Activated T-cell treated with anti-CD3 and anti-CD28 coated beads, Interleukin-2, amount 50 U/mL, for 72 hours (primary cell): ENCODE measurements at regions not wholly inside any gene's neighbourhood (a gene's known extent, or its start where the extent isn't known, plus 50 kb on each side); places are given as distances from the start of the nearest gene placed in this dataset.

Experiments used
- ATAC-seq, 2 donors: fragments of 150-1000 bp; cut with Tn5 transposase; replicated peaks in 1 of 2; 2 replicates each; pipeline ENCODE4 v1.10.0; 2021; ENCODE audit warnings: moderate library complexity in 2 of 2, mild to moderate bottlenecking in 1 of 2
- DNase-seq, 2 donors: peaks; one replicate each; pipeline ENCODE4 v3.0.0; 2021 to 2022; ENCODE audit warnings: mixed read lengths in 1 of 2
- H3K27ac Mint-ChIP-seq: one replicate; pipeline ENCODE4 v1.8.0; 2022; ENCODE audit warnings: mild to moderate bottlenecking, moderate library complexity, mixed read lengths
- H3K27me3 Mint-ChIP-seq: one replicate; pipeline ENCODE4 v1.8.0; 2022; ENCODE audit warnings: low read depth, mixed read lengths
- H3K36me3 Mint-ChIP-seq, 2 donors: one replicate each; pipeline ENCODE4 v1.8.0; 2022; ENCODE audit warnings: mixed read lengths in 2 of 2, mild to moderate bottlenecking in 1 of 2; ENCODE audit not compliant: insufficient read depth in 2 of 2
- H3K4me1 Mint-ChIP-seq: one replicate; pipeline ENCODE4 v1.8.0; 2022; ENCODE audit warnings: low read depth, mixed read lengths
- H3K4me3 Mint-ChIP-seq, 2 donors: one replicate each; pipeline ENCODE4 v1.8.0; 2022; ENCODE audit warnings: mild to moderate bottlenecking in 2 of 2, mixed read lengths in 2 of 2, moderate library complexity in 2 of 2
- H3K9me3 Mint-ChIP-seq, 2 donors: one replicate each; pipeline ENCODE4 v1.8.0; 2022; ENCODE audit warnings: mixed read lengths in 2 of 2

DNA sequence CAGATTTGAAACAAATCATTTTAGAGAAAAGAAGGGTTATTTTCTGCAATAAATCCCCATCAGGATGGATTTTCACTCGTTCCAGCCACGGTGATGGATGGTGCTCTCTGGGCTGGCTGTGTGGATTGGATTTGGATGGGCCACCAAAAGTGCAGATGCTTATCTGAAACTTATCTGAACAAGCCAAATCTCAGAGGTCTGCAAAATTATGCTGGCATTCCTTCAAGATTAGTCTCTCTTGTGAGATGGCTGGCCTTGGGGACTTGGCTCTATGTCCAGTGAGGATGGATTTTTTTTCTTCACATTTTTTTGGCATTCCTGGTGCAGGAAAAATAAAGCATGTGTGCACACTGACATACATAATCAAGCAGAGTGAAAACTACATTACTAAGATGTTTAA, 341.9 kb downstream of the GXYLT1 start:
- Mint-ChIP-seq H3K27ac (no peak overlapping the region), H3K4me1 (no peaks in the 10 kb centered on the region), H3K36me3 (no peaks in the 10 kb centered on the region), H3K4me3 (no peak overlapping the region), H3K27me3 (no peaks in the 10 kb centered on the region), H3K9me3 (no peaks in the 10 kb centered on the region)
- no peak for DNase-seq
- ATAC-seq: no peak

- H3K36me3 Mint-ChIP-seq: no peaks in the 10 kb centered on the region
- H3K27me3 Mint-ChIP-seq: peaks cover 5% of the 10 kb centered on the region
- ATAC-seq: no peak
- no peak for DNase-seq
- H3K27ac Mint-ChIP-seq: no peak overlapping the region
- H3K9me3 Mint-ChIP-seq: no peaks in the 10 kb centered on the region
- no peak overlapping the region for H3K4me3 Mint-ChIP-seq
- H3K4me1 Mint-ChIP-seq: no peaks in the 10 kb centered on the region
These were observed 343.4 kb downstream of the GXYLT1 start for GRCh38 chr12:41801261-41801660.

GRCh38 chr12:41799671-41800070, 345.0 kb downstream of the GXYLT1 start:
- Mint-ChIP-seq H3K4me1 (no peaks in the 10 kb centered on the region), H3K27ac (no peak overlapping the region), H3K27me3 (peaks cover 5% of the 10 kb centered on the region), H3K9me3 (no peaks in the 10 kb centered on the region), H3K4me3 (no peak overlapping the region), H3K36me3 (no peaks in the 10 kb centered on the region)
- DNase-seq: no peak
- no peak for ATAC-seq

DNA sequence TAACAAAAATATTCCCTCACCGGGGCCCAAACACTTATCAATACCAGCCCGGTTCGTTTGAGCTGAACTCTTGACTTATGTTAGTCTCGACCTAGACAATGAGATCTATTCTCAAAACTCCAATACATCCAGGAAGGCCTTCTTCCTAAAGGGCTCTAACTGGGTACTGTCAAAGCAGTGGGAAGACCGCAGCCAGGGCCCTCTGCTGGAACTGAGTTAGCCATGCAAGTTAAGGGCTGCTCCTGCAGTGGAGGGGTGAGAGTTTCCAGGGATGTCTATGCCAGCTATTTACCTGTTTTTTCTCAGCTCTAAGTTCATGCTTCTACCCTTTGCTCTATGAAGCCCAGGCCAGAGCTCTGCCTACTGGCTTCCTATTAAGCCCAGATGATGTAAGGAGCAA, 348.8 kb downstream of the GXYLT1 start:
- H3K4me1 Mint-ChIP-seq: no peaks in the 10 kb centered on the region
- H3K27me3 Mint-ChIP-seq: peaks cover 5% of the 10 kb centered on the region
- H3K27ac Mint-ChIP-seq: no peak overlapping the region
- ATAC-seq (no peak), DNase-seq (no peak)
- no peak overlapping the region for H3K4me3 Mint-ChIP-seq
- H3K9me3 Mint-ChIP-seq: peaks cover under 1% of the 10 kb centered on the region in 2 donors
- no peaks in the 10 kb centered on the region for H3K36me3 Mint-ChIP-seq

- no peak for ATAC-seq
- H3K27ac Mint-ChIP-seq: no peak overlapping the region
- H3K36me3 Mint-ChIP-seq: no peaks in the 10 kb centered on the region
These were observed 349.5 kb downstream of the GXYLT1 start for GRCh38 chr12:41795051-41795600.

DNA sequence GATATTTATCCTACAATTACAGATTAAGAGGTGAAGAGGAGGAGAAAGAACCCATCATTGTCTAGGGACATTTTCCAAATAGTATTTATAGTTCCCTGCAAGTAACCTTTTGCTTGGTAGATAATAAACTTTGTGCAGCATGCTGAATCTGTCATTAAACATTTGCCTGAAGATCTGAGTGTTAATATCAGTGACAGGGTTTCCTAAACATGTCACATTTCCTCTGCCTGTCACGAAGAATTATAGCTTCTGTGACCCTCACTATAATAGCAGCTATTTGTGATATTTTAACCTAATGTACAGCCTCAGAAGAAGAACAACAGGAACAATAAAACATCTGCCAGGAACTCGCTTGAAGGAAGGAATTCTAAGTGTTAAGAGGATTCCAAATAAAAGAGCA, 350.3 kb downstream of the GXYLT1 start:
- no peaks in the 10 kb centered on the region for H3K36me3 Mint-ChIP-seq
- no peak overlapping the region for H3K27ac Mint-ChIP-seq
- H3K4me3 Mint-ChIP-seq: no peak overlapping the region
- ATAC-seq (no peak), DNase-seq (no peak)
- peaks cover 5% of the 10 kb centered on the region for H3K27me3 Mint-ChIP-seq
- H3K4me1 Mint-ChIP-seq: no peaks in the 10 kb centered on the region
- H3K9me3 Mint-ChIP-seq: peaks cover 3% of the 10 kb centered on the region in 2 donors

More at GRCh38 chr12:41795051-41795600, 349.5 kb downstream of the GXYLT1 start:
- Mint-ChIP-seq H3K4me3 (no peak overlapping the region), H3K4me1 (no peaks in the 10 kb centered on the region), H3K9me3 (peaks cover 3% of the 10 kb centered on the region in 2 donors), H3K27me3 (peaks cover 5% of the 10 kb centered on the region)
- no peak for DNase-seq

DNA sequence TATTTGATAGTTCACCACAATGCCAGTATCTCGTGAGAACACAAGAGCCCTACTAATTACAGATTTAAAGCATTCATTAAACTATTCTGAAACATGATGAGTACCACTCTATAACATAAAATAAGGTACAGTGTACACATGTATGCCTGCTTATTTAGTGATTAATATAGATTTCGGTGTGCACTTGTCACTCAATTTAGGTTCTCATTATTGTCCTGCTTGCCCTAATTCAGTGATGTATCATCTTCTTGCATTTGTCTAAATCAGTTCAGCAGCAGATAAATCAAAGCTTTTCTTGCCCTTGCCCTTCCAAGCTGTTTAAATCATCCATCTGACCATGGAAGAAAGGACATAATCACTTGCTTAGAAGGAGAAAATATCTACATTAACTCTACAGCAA, 359.7 kb downstream of the GXYLT1 start:
- H3K27me3 Mint-ChIP-seq: peaks cover 15% of the 10 kb centered on the region
- H3K4me1 Mint-ChIP-seq: no peaks in the 10 kb centered on the region
- no peaks in the 10 kb centered on the region for H3K36me3 Mint-ChIP-seq
- DNase-seq: no peak
- H3K4me3 Mint-ChIP-seq: no peak overlapping the region
- ATAC-seq: no peak
- no peak overlapping the region for H3K27ac Mint-ChIP-seq
- no peaks in the 10 kb centered on the region for H3K9me3 Mint-ChIP-seq

GRCh38 chr12:41778934-41779333, 365.7 kb downstream of the GXYLT1 start:
- Mint-ChIP-seq H3K36me3 (no peaks in the 10 kb centered on the region), H3K4me3 (no peak overlapping the region), H3K27ac (no peak overlapping the region), H3K27me3 (peaks cover 5% of the 10 kb centered on the region), H3K4me1 (no peaks in the 10 kb centered on the region), H3K9me3 (no peaks in the 10 kb centered on the region)
- ATAC-seq (no peak), DNase-seq (no peak)

DNA sequence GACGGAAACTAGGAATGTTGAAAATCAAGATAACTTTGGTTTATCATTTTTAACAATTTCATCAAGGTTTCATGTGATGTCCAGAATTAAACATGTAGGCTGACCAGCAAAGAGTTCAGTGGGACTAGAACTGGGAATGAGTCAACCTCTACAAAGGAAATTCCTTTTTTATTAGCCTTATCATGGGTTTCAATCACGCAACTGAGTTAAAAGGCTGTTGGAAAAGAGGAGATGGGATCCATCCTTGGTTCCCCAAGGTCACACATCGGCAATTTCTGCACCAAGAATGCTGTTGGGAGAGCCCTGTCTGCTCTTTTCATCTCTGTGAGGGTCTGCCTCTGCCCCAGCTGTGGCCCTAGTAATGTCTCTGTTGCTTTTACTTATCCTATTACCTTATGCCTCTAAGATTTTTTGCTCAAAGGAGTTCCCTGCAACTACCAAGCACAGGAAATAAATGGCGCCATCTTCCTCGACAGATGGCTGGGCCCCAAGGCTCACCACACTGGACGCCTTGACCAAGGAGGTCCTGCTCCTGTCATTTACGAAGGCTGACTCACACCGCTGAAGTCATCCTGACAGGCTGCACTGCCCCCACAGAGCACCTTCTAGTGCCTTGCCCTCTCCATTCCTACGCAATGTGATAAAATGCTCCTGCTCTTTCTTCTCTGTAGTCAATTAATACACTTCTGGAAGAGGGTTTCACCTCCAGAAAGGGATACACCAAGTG, 367.4 kb downstream of the GXYLT1 start:
- peaks cover 5% of the 10 kb centered on the region for H3K27me3 Mint-ChIP-seq
- H3K27ac Mint-ChIP-seq: no peak overlapping the region
- no peaks in the 10 kb centered on the region for H3K4me1 Mint-ChIP-seq
- no peak overlapping the region for H3K4me3 Mint-ChIP-seq
- ATAC-seq (no peak), DNase-seq (no peak)
- no peaks in the 10 kb centered on the region for H3K9me3 Mint-ChIP-seq
- no peaks in the 10 kb centered on the region for H3K36me3 Mint-ChIP-seq

- no peak overlapping the region for H3K4me3 Mint-ChIP-seq
- H3K27ac Mint-ChIP-seq: no peak overlapping the region
- ATAC-seq (no peak), DNase-seq (no peak)
- no peaks in the 10 kb centered on the region for H3K36me3 Mint-ChIP-seq
- no peaks in the 10 kb centered on the region for H3K27me3 Mint-ChIP-seq
- H3K9me3 Mint-ChIP-seq: no peaks in the 10 kb centered on the region
- no peaks in the 10 kb centered on the region for H3K4me1 Mint-ChIP-seq
These were observed 372.2 kb downstream of the GXYLT1 start for GRCh38 chr12:41772478-41772877.

DNA sequence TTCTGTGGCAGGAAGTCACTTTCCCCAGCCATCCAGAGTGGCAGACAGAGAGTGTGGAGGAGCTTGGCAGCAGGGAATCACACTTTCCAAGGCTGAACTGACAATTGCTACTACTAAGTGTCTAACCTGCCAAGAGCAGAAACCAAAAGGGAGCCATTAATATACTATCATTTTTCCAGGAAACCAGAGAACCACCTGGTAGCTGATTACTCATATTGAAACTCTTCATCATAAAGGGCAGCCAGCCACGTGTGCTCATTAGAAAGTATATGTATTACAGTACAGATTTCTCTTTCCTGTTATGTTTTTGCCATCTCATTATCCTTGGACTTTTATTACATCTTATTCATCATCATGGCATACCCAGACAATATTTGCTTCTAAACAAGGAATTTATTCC, 374.9 kb downstream of the GXYLT1 start:
- no peak for DNase-seq
- ATAC-seq: peak in 1 of 2 donors; percentile 9
- H3K27me3 Mint-ChIP-seq: no peaks in the 10 kb centered on the region
- H3K4me3 Mint-ChIP-seq: no peak overlapping the region
- no peaks in the 10 kb centered on the region for H3K4me1 Mint-ChIP-seq
- H3K36me3 Mint-ChIP-seq: no peaks in the 10 kb centered on the region
- no peaks in the 10 kb centered on the region for H3K9me3 Mint-ChIP-seq
- H3K27ac Mint-ChIP-seq: no peak overlapping the region

DNA sequence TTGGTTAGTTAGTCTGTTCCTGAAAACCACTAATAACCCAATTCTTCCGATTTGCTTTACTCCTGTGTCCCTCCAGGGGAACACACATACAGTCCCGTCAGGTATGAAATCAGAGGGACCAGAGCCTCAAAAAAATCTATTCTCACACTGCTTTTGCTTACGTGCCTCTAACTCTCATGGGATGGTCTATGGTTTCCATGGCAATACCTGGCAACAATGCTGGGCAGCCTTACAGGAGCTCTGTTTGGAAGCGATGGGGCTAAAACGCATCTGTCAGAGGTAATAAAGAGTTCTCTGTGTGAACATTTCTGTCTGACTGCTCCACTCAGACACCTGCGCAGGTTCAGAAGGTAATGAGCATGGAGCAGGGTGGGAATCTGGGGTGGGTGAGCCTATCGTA, 376.2 kb downstream of the GXYLT1 start:
- Mint-ChIP-seq H3K4me1 (no peaks in the 10 kb centered on the region), H3K27me3 (no peaks in the 10 kb centered on the region), H3K27ac (no peak overlapping the region), H3K4me3 (no peak overlapping the region), H3K9me3 (no peaks in the 10 kb centered on the region), H3K36me3 (no peaks in the 10 kb centered on the region)
- DNase-seq (no peak), ATAC-seq (no peak)

- DNase-seq (no peak), ATAC-seq (no peak)
- Mint-ChIP-seq H3K36me3 (peaks cover 0 to 2% of the 10 kb centered on the region in 2 donors), H3K27ac (no peak overlapping the region), H3K27me3 (peaks cover 16% of the 10 kb centered on the region), H3K9me3 (peaks cover 4 to 6% of the 10 kb centered on the region in 2 donors), H3K4me1 (no peaks in the 10 kb centered on the region), H3K4me3 (no peak overlapping the region)
These were observed 382.0 kb downstream of the GXYLT1 start for GRCh38 chr12:41762691-41763090.

DNA sequence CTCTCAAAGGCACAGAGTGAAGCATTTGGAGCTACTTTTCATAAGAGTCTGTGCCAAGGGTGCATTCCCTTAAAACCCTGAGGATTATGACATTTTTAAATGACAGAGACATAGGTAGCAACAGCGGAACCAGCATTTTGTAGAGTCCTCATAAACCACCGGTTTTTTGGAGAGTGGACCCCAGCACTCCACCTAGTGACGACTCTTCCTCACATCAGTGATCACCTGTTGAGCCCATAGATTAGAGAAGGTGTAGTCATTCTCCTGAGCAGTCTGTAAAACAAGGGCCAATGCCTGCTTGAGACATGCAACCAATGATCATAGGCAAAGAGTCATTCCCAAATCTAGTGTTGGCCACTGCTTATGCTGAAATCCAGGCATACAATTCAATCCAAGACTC, 399.1 kb downstream of the GXYLT1 start:
- ATAC-seq: no peak
- no peaks in the 10 kb centered on the region for H3K36me3 Mint-ChIP-seq
- H3K4me1 Mint-ChIP-seq: no peaks in the 10 kb centered on the region
- no peak overlapping the region for H3K4me3 Mint-ChIP-seq
- no peak overlapping the region for H3K27ac Mint-ChIP-seq
- no peaks in the 10 kb centered on the region for H3K27me3 Mint-ChIP-seq
- no peaks in the 10 kb centered on the region for H3K9me3 Mint-ChIP-seq
- no peak for DNase-seq
